ENCODE measurements at regions not wholly inside any gene's neighbourhood (a gene's known extent, or its start where the extent isn't known, plus 50 kb on each side); places are given as distances from the start of the nearest gene placed in this dataset.

DNA sequence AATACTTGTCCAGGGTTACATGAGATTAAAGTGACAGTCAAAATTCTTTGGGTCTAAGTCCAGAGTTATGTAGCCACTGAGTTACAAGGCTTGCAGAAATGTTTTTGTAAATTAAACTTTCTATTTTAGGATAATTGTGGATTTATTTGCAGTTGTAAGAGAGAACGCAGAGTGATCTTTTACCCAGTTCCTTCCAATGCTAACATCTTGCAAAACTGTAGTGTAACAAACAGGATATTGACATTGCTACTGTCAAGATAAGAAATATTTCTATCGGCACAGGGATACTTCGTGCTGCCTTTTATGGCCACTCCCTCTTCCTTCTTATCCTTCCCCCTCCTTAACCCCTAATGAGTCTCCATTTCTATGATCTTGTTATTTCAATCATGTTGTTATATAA is 1022.9 kb downstream of the MCTP2 start:
- Histone ChIP-seq H3K23me2 (ENCODE audit: low read depth, low read length) (no peaks in the 10 kb centered on the region), H3K9me3 (ENCODE audit: insufficient read depth in 2 of 2, low read depth in 1 of 2, low read length in 1 of 2) (no peaks in the 10 kb centered on the region), H3K56ac (replicated peaks; ENCODE audit: insufficient read length, low read depth, low read length) (no peak overlapping the region), H2BK5ac (ENCODE audit: low read depth, low read length) (no peak overlapping the region), H3K4ac (replicated peaks; ENCODE audit: insufficient read length, low read depth, low read length) (no peak overlapping the region), H3K18ac (ENCODE audit: extremely low read depth, low read length) (no peak overlapping the region), H3K14ac (ENCODE audit: insufficient read length) (no peak overlapping the region), H2BK120ac (replicated peaks; ENCODE audit: low read depth, low read length) (no peak overlapping the region), H2AFZ (ENCODE audit: low read length) (no peak overlapping the region), H4K8ac (ENCODE audit: extremely low read depth, insufficient read depth, low read length) (no peak overlapping the region), H3K4me3 (ENCODE audit: extremely low read depth in 1 of 4, insufficient read depth in 2 of 4, low read depth in 3 of 4, low read length in 4 of 4) (no peak overlapping the region), H3K9ac (replicated peaks in 1 of 4; ENCODE audit: extremely low read depth in 1 of 4, low read depth in 3 of 4, low read length in 3 of 4) (no peak overlapping the region), H4K5ac (ENCODE audit: insufficient read length, low read depth, low read length) (no peak overlapping the region), H3K27me3 (replicated peaks in 1 of 4; ENCODE audit: control insufficient read depth in 3 of 4, extremely low read depth in 1 of 4, insufficient read depth in 3 of 4, low read length in 3 of 4) (peaks cover 0 to 1% (median 0%) of the 10 kb centered on the region in 4 experiments; a peak in 1 of 7 replicates), H3K4me2 (ENCODE audit: insufficient read depth in 1 of 2, low read depth in 2 of 2, low read length in 2 of 2) (no peak overlapping the region), H2BK12ac (ENCODE audit: low read depth, low read length) (no peak overlapping the region), H3K79me2 (ENCODE audit: control insufficient read depth in 1 of 2, insufficient read depth in 2 of 2, low read length in 2 of 2) (no peaks in the 10 kb centered on the region), H3K23ac (ENCODE audit: insufficient read length) (no peak overlapping the region), H3K4me1 (replicated peaks in 1 of 4; ENCODE audit: control insufficient read depth in 3 of 4, insufficient read depth in 4 of 4, low read length in 3 of 4) (no peaks in the 10 kb centered on the region), H2BK15ac (ENCODE audit: low read length) (no peak overlapping the region), H4K20me1 (replicated peaks in 1 of 2; ENCODE audit: control insufficient read depth in 1 of 2, insufficient read depth in 2 of 2, low read length in 2 of 2) (no peaks in the 10 kb centered on the region), H3K36me3 (ENCODE audit: control insufficient read depth in 2 of 4, insufficient read depth in 4 of 4, low read length in 3 of 4) (no peaks in the 10 kb centered on the region), H3K79me1 (ENCODE audit: low read depth, low read length) (no peaks in the 10 kb centered on the region), H2AK5ac (ENCODE audit: low read depth, low read length) (no peak overlapping the region), H2BK20ac (ENCODE audit: low read length) (no peak overlapping the region), H4K91ac (replicated peaks; ENCODE audit: insufficient read length, low read length) (no peak overlapping the region), H3K27ac (ENCODE audit: low read depth, low read length) (no peak overlapping the region)
- FAIRE-seq: no peak
- no peak for DNase-seq (ENCODE audit: low read depth in 1 of 2, low spot score in 2 of 2)
- ChIA-PET POLR2A (ENCODE audit: partially characterized antibody) (no interaction called here), CTCF (ENCODE audit: partially characterized antibody) (no interaction called here)
- WGBS, 2 experiments (ENCODE audit: extremely low coverage in 1 of 2, insufficient coverage in 1 of 2, insufficient read length in 1 of 2, insufficient replicate concordance in 2 of 2, low coverage in 1 of 2, low lambda C conversion rate in 2 of 2, missing lambda C conversion rate in 1 of 2): 88% methylated on average over 3 of the region's 3 CpGs; no CpG with 5 or more reads in 1 of the 2 experiments
- no peak for TF ChIP-seq HDAC2 (IDR thresholded peaks at IDR 0.05; ENCODE audit: borderline replicate concordance in 1 of 2, low read depth in 2 of 2, low read length in 2 of 2)
- no peak for TF ChIP-seq TBP (IDR thresholded peaks at IDR 0.05; ENCODE audit: low read depth, low read length)
- TF ChIP-seq TAF7 (optimal IDR thresholded peaks at IDR 0.05; ENCODE audit: borderline replicate concordance, low read depth, low read length): no peak
- no peak for TF ChIP-seq POLR2AphosphoS5 (IDR thresholded peaks at IDR 0.05; ENCODE audit: low read depth, low read length)
- TF ChIP-seq SP4 (IDR thresholded peaks at IDR 0.05; ENCODE audit: low read length): no peak
- no peak for TF ChIP-seq CHD1 (IDR thresholded peaks at IDR 0.05; ENCODE audit: low read depth, low read length)
- no peak for TF ChIP-seq BACH1 (IDR thresholded peaks at IDR 0.05; ENCODE audit: low read length)
- no peak for TF ChIP-seq RBBP5 (IDR thresholded peaks at IDR 0.05; ENCODE audit: borderline replicate concordance, low read depth, low read length)
- TF ChIP-seq EGR1 (IDR thresholded peaks at IDR 0.05; ENCODE audit: borderline replicate concordance, low read depth, low read length): no peak
- TF ChIP-seq RNF2 (IDR thresholded peaks at IDR 0.05; ENCODE audit: borderline replicate concordance, low read depth, low read length, missing control alignments, poor library complexity, severe bottlenecking): no peak
- TF ChIP-seq SAP30 (IDR thresholded peaks at IDR 0.05; ENCODE audit: insufficient read depth, insufficient replicate concordance, low read length): no peak
- TF ChIP-seq KDM4A (IDR thresholded peaks at IDR 0.05; ENCODE audit: low read depth, low read length, severe bottlenecking): no peak
- TF ChIP-seq EP300 (IDR thresholded peaks at IDR 0.05; ENCODE audit: borderline replicate concordance in 1 of 2, low read depth in 2 of 2, low read length in 2 of 2): no peak
- no peak for TF ChIP-seq YY1 (IDR thresholded peaks at IDR 0.05; ENCODE audit: low read depth, low read length)
- no peak for TF ChIP-seq BRCA1 (IDR thresholded peaks at IDR 0.05; ENCODE audit: low read depth, low read length)

Data from H1 (cell line).